WTC11 (cell line): ENCODE measurements at regions not wholly inside any gene's neighbourhood (a gene's known extent, or its start where the extent isn't known, plus 50 kb on each side); places are given as distances from the start of the nearest gene placed in this dataset.

Source experiments
- KAT7 ChIP-seq: sonication (generic); formaldehyde crosslinking; IDR thresholded peaks from 2 replicates; pipeline ENCODE4 v1.8.1; 2023; ENCODE audit warnings: missing genetic modification reagents, mild to moderate bottlenecking, borderline replicate concordance
- NFYB ChIP-seq: sonication (generic); formaldehyde crosslinking; conservative IDR thresholded peaks from 2 replicates; pipeline ENCODE4 v1.8.0; 2022; ENCODE audit warnings: low read depth, missing genetic modification reagents
- NR2C2 ChIP-seq: sonication (generic); formaldehyde crosslinking; IDR thresholded peaks from 2 replicates; pipeline ENCODE4 v1.8.0; 2022; ENCODE audit warnings: mild to moderate bottlenecking, missing genetic modification reagents
- NR3C1 ChIP-seq: sonication (generic); formaldehyde crosslinking; conservative IDR thresholded peaks from 2 replicates; pipeline ENCODE4 v1.8.1; 2023; ENCODE audit warnings: low read depth, mild to moderate bottlenecking, missing genetic modification reagents
- RELA ChIP-seq: sonication (generic); formaldehyde crosslinking; IDR thresholded peaks from 2 replicates; pipeline ENCODE4 v1.8.1; 2022; ENCODE audit warnings: missing genetic modification reagents, mild to moderate bottlenecking, borderline replicate concordance
- TF ChIP-seq, protein P1 (sequence below): fragments of 200-600 bp; IDR thresholded peaks from 2 replicates; pipeline ENCODE4 v1.8.0; 2022; ENCODE audit warnings: antibody characterized with exemption
- TF ChIP-seq, protein P2 (sequence below): sonication (generic); formaldehyde crosslinking; IDR thresholded peaks from 2 replicates; pipeline ENCODE4 v1.8.1; 2022; ENCODE audit warnings: mild to moderate bottlenecking, moderate library complexity, missing genetic modification reagents
- TF ChIP-seq, protein P3 (sequence below): sonication (generic); formaldehyde crosslinking; IDR thresholded peaks from 2 replicates; pipeline ENCODE4 v1.8.0; 2022; ENCODE audit warnings: missing genetic modification reagents

DNA sequence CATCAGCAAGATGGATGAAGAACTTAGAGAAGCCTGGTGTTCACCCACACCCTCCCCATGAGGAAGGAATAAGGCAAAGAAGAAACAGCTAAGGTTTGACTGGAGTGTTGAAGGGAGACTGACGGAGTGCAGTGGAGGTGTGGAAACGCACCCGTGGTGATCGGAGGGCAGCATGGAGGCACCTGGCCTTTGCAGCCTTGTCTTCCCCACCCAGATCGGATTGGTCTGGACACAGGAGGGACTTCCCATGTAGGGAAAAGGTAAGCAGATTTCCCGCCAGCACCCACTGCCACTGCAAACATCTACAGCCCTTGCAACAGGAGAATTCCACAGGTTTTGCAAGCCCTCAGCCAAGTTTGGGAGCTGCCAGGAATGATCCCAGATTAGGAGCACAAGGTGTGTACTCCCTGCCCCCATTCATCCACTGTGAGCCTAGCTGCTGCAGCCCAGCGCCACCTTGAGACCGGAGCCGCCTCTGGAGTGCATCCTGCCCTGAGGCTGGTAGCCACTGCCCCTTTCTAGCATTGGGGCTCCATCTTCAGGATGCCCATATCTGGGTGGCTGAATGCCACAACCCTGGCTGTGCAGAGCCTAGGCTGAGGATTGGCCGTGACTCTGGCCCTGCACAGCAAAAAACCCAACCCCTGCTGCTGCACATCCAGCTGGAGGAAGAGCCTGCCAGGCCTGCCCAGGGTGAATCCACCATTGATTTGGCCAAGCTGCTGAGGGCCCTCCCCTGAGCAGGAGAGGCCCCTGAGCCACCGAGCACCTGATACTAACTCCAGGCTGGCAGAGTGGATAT lies 411.1 kb downstream of the TMEM121 start:
- TF ChIP-seq RELA (CRISPR knock-in tag) (no peak), NFYB (no peak), NR2C2 (no peak), KAT7 (CRISPR knock-in tag) (no peak), NR3C1 (CRISPR knock-in tag) (no peak)
- TF ChIP-seq, protein P1, sequence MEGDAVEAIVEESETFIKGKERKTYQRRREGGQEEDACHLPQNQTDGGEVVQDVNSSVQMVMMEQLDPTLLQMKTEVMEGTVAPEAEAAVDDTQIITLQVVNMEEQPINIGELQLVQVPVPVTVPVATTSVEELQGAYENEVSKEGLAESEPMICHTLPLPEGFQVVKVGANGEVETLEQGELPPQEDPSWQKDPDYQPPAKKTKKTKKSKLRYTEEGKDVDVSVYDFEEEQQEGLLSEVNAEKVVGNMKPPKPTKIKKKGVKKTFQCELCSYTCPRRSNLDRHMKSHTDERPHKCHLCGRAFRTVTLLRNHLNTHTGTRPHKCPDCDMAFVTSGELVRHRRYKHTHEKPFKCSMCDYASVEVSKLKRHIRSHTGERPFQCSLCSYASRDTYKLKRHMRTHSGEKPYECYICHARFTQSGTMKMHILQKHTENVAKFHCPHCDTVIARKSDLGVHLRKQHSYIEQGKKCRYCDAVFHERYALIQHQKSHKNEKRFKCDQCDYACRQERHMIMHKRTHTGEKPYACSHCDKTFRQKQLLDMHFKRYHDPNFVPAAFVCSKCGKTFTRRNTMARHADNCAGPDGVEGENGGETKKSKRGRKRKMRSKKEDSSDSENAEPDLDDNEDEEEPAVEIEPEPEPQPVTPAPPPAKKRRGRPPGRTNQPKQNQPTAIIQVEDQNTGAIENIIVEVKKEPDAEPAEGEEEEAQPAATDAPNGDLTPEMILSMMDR, result no peak
- TF ChIP-seq, protein P2, sequence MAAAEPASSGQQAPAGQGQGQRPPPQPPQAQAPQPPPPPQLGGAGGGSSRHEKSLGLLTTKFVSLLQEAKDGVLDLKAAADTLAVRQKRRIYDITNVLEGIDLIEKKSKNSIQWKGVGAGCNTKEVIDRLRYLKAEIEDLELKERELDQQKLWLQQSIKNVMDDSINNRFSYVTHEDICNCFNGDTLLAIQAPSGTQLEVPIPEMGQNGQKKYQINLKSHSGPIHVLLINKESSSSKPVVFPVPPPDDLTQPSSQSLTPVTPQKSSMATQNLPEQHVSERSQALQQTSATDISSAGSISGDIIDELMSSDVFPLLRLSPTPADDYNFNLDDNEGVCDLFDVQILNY (CRISPR knock-in tag), result no peak
- TF ChIP-seq, protein P3, sequence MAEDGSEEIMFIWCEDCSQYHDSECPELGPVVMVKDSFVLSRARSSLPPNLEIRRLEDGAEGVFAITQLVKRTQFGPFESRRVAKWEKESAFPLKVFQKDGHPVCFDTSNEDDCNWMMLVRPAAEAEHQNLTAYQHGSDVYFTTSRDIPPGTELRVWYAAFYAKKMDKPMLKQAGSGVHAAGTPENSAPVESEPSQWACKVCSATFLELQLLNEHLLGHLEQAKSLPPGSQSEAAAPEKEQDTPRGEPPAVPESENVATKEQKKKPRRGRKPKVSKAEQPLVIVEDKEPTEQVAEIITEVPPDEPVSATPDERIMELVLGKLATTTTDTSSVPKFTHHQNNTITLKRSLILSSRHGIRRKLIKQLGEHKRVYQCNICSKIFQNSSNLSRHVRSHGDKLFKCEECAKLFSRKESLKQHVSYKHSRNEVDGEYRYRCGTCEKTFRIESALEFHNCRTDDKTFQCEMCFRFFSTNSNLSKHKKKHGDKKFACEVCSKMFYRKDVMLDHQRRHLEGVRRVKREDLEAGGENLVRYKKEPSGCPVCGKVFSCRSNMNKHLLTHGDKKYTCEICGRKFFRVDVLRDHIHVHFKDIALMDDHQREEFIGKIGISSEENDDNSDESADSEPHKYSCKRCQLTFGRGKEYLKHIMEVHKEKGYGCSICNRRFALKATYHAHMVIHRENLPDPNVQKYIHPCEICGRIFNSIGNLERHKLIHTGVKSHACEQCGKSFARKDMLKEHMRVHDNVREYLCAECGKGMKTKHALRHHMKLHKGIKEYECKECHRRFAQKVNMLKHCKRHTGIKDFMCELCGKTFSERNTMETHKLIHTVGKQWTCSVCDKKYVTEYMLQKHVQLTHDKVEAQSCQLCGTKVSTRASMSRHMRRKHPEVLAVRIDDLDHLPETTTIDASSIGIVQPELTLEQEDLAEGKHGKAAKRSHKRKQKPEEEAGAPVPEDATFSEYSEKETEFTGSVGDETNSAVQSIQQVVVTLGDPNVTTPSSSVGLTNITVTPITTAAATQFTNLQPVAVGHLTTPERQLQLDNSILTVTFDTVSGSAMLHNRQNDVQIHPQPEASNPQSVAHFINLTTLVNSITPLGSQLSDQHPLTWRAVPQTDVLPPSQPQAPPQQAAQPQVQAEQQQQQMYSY (CRISPR knock-in tag), result no peak
